Amniotic stem cell (primary cell): ENCODE measurements at regions not wholly inside any gene's neighbourhood (a gene's known extent, or its start where the extent isn't known, plus 50 kb on each side); places are given as distances from the start of the nearest gene placed in this dataset.
"Not testable (repeated sequence)": the region's sequence is repeated elsewhere in the genome, so short reads cannot be mapped to it uniquely, and the experiment has no call there.

Experiments
- DNase-seq: peaks from one replicate; lab custom pipeline; 2025; lab: John Stamatoyannopoulos, UW

- no peak for DNase-seq
Measured at GRCh38 chr6:8829796-8830195, 394.5 kb upstream of the SLC35B3 start.

GRCh38 chr6:8829296-8829695 lies 394.0 kb upstream of the SLC35B3 start:
- no peak for DNase-seq

GRCh38 chr6:8828376-8828775 lies 393.0 kb upstream of the SLC35B3 start:
- DNase-seq = no peak

- no peak for DNase-seq
Measured at GRCh38 chr6:8825726-8826125, 390.4 kb upstream of the SLC35B3 start.

- peak; percentile 5 for DNase-seq
Measured at GRCh38 chr6:8821981-8822381, 386.6 kb upstream of the SLC35B3 start.

- DNase-seq = no peak
Measured at GRCh38 chr6:8820313-8820712, 385.0 kb upstream of the SLC35B3 start.

GRCh38 chr6:8819446-8819845 lies 384.1 kb upstream of the SLC35B3 start:
- DNase-seq = no peak

- no peak for DNase-seq
Measured at GRCh38 chr6:8814440-8815000, 379.2 kb upstream of the SLC35B3 start.

GRCh38 chr6:8810325-8810724 lies 375.0 kb upstream of the SLC35B3 start:
- no peak for DNase-seq

GRCh38 chr6:8809662-8810061 lies 374.3 kb upstream of the SLC35B3 start:
- DNase-seq = no peak

GRCh38 chr6:8803181-8803760 lies 367.9 kb upstream of the SLC35B3 start:
- DNase-seq = no peak

GRCh38 chr6:8802397-8802796 lies 367.1 kb upstream of the SLC35B3 start:
- not testable (repeated sequence) for DNase-seq

- no peak for DNase-seq
Measured at GRCh38 chr6:8794420-8794819, 359.1 kb upstream of the SLC35B3 start.

- no peak for DNase-seq
Measured at GRCh38 chr6:8789878-8790277, 354.5 kb upstream of the SLC35B3 start.

GRCh38 chr6:8785223-8785622 lies 349.9 kb upstream of the SLC35B3 start:
- DNase-seq = no peak

GRCh38 chr6:8783191-8783590 lies 347.8 kb upstream of the SLC35B3 start:
- no peak for DNase-seq

- no peak for DNase-seq
Measured at GRCh38 chr6:8780653-8781052, 345.3 kb upstream of the SLC35B3 start.

GRCh38 chr6:8764733-8765132 lies 329.4 kb upstream of the SLC35B3 start:
- no peak for DNase-seq

- DNase-seq = no peak
Measured at GRCh38 chr6:8760951-8761350, 325.6 kb upstream of the SLC35B3 start.

- no peak for DNase-seq
Measured at GRCh38 chr6:8758412-8758811, 323.1 kb upstream of the SLC35B3 start.

GRCh38 chr6:8750627-8751026 lies 315.3 kb upstream of the SLC35B3 start:
- no peak for DNase-seq

GRCh38 chr6:8749465-8749864 lies 314.1 kb upstream of the SLC35B3 start:
- no peak for DNase-seq

- DNase-seq = no peak
Measured at GRCh38 chr6:8743170-8743745, 307.9 kb upstream of the SLC35B3 start.

- no peak for DNase-seq
Measured at GRCh38 chr6:8739454-8739853, 304.1 kb upstream of the SLC35B3 start.
